Transverse colon (tissue), 4 donors: ENCODE measurements at regions not wholly inside any gene's neighbourhood (a gene's known extent, or its start where the extent isn't known, plus 50 kb on each side); places are given as distances from the start of the nearest gene placed in this dataset.

Source experiments
- CTCF ChIP-seq, 5 experiments: fragments of 200-600 bp in 3 of 5; fragments of 450-650 bp in 2 of 5; sonication (generic) in 3 of 5; IDR thresholded peaks; 1 replicate in 2 of 5; 2 replicates in 3 of 5; pipeline ENCODE4 v1.5.1; 2016 to 2017; ENCODE audit warnings: antibody characterized with exemption in 5 of 5, inconsistent platforms in 3 of 5, mild to moderate bottlenecking in 2 of 5, moderate library complexity in 1 of 5
- EP300 ChIP-seq: sonication (generic); formaldehyde crosslinking; IDR thresholded peaks from one replicate; pipeline ENCODE4 v1.6.1; 2017; ENCODE audit warnings: antibody characterized with exemption, low read depth
- POLR2A ChIP-seq: fragments of 450-650 bp; IDR thresholded peaks from one replicate; pipeline ENCODE4 v1.6.1; 2016; ENCODE audit warnings: antibody characterized with exemption, mild to moderate bottlenecking, moderate library complexity
- POLR2AphosphoS5 ChIP-seq, 3 donors: sonication (generic); formaldehyde crosslinking; IDR thresholded peaks; one replicate each; pipeline ENCODE4 v1.6.1; 2016; ENCODE audit warnings: antibody characterized with exemption in 3 of 3

- TF ChIP-seq CTCF (IDR thresholded peaks at IDR 0.05) (no peak), POLR2A (no peak), EP300 (no peak), POLR2AphosphoS5 (IDR thresholded peaks at IDR 0.05) (no peak)
Observed at GRCh38 chrX:69320116-69320515, 154.9 kb upstream of the PJA1 start.
